NT2/D1 (cell line): ENCODE measurements at regions not wholly inside any gene's neighbourhood (a gene's known extent, or its start where the extent isn't known, plus 50 kb on each side); places are given as distances from the start of the nearest gene placed in this dataset.

Experiments used
- DNase-seq: peaks from one replicate; pipeline ENCODE4 v3.0.0-alpha.2; 2011; ENCODE audit warnings: low read depth, low spot score
- H3K27me3 ChIP-seq: 2 replicates; pipeline ENCODE4 v1.6.0; 2011; ENCODE audit warnings: mild to moderate bottlenecking; ENCODE audit not compliant: insufficient read length, insufficient read depth
- H3K36me3 ChIP-seq: 2 replicates; pipeline ENCODE4 v1.6.1; 2011; ENCODE audit warnings: mild to moderate bottlenecking, low read length, mixed read lengths; ENCODE audit not compliant: insufficient read depth, insufficient read length
- H3K4me1 ChIP-seq: 2 replicates; pipeline ENCODE4 v1.5.1; 2011; ENCODE audit not compliant: insufficient read depth, insufficient read length
- H3K4me3 ChIP-seq: 2 replicates; pipeline ENCODE4 v1.5.1; 2011; ENCODE audit warnings: low read depth; ENCODE audit not compliant: insufficient read length
- H3K9ac ChIP-seq: 2 replicates; pipeline ENCODE4 v1.6.0; 2011; ENCODE audit warnings: low read depth; ENCODE audit not compliant: insufficient read length
- H3K9me3 ChIP-seq: 2 replicates; pipeline ENCODE4 v1.5.1; 2011; ENCODE audit warnings: mild to moderate bottlenecking, low read length; ENCODE audit not compliant: insufficient read depth
- SUZ12 ChIP-seq: IDR thresholded peaks from 2 replicates; pipeline ENCODE4 v1.6.1; 2011; ENCODE audit not compliant: insufficient read length, insufficient read depth; ENCODE audit errors: extremely low read depth
- YY1 ChIP-seq: IDR thresholded peaks from 2 replicates; pipeline ENCODE4 v1.6.1; 2011; ENCODE audit not compliant: insufficient read length, insufficient read depth
- ZNF274 ChIP-seq: IDR thresholded peaks from 2 replicates; pipeline ENCODE4 v1.6.1; 2011; ENCODE audit warnings: mild to moderate bottlenecking, low read depth, low read length

DNA sequence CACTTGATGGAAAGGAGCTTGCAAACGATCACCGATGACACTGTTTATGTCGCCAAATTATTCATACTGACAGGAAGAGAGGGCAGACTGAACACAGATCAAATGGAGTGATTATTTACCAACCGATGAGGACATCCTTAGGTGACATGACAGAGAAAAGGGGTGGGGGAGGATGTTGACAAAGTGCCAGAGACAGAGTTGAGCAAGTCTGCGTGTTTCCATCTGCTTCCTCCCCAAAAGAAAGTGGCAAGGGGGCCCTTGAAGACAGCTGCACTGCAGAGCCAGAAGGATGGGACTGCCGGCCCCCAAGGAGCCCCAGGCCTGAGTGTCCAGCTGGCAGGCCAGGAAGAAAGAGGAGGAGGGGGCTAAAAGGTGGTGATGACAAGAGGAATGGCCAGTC, 191.0 kb upstream of the RPL38 start:
- H3K36me3 ChIP-seq: no peaks in the 10 kb centered on the region
- DNase-seq: no peak
- no peak overlapping the region for H3K4me3 ChIP-seq
- peaks cover 14% of the 10 kb centered on the region for H3K4me1 ChIP-seq
- H3K9me3 ChIP-seq: no peaks in the 10 kb centered on the region
- H3K27me3 ChIP-seq: peaks cover 11% of the 10 kb centered on the region
- TF ChIP-seq SUZ12 (no peak), ZNF274 (no peak), YY1 (no peak)
- H3K9ac ChIP-seq: no peak overlapping the region

DNA sequence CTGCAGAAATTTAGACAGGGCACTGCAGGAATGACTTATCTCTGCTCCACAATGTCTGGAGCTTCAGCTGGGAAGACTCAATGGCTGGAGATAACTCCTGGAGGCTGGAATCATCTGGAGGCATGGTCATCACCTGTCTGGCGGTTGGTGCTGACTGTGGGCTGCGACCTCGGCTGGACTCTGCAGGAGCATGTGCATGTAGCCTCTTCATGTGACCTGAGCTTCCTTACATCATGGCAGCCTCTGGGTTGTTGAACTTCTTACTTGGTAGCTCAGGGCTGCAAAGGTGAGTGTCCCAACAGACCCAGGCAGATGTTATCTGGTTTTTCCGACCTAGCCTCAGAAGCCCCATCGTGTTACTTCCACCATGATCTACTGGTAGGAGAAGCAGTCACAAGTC, 188.2 kb upstream of the RPL38 start:
- TF ChIP-seq ZNF274 (no peak), YY1 (no peak), SUZ12 (no peak)
- Histone ChIP-seq H3K27me3 (peaks cover 11% of the 10 kb centered on the region), H3K9ac (no peak overlapping the region), H3K9me3 (no peaks in the 10 kb centered on the region), H3K4me1 (peaks cover 5% of the 10 kb centered on the region), H3K4me3 (no peak overlapping the region), H3K36me3 (no peaks in the 10 kb centered on the region)
- no peak for DNase-seq

DNA sequence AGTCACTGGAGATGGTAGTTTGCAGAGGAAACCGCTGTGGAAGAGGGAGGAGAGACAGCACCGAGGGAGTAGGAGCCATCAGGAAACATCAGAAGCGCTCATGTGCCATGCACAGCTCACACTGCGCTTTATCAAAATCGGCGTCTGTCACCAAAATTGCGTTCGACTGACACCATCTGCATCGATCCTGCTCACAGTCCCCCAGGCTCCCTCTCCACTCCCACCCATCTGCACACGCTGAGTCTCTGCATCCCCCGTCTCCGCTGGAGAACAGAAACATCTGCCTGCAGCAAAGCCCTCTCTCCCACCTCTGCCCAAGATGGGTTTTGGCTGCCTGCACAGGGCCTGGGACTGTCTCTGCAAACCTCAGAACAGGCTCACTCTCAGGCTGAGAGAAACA, 187.5 kb upstream of the RPL38 start:
- H3K4me3 ChIP-seq: no peak overlapping the region
- no peaks in the 10 kb centered on the region for H3K9me3 ChIP-seq
- peaks cover 11% of the 10 kb centered on the region for H3K27me3 ChIP-seq
- H3K36me3 ChIP-seq: no peaks in the 10 kb centered on the region
- TF ChIP-seq SUZ12 (no peak), ZNF274 (no peak), YY1 (no peak)
- H3K9ac ChIP-seq: no peak overlapping the region
- peaks cover 5% of the 10 kb centered on the region for H3K4me1 ChIP-seq
- DNase-seq: no peak

DNA sequence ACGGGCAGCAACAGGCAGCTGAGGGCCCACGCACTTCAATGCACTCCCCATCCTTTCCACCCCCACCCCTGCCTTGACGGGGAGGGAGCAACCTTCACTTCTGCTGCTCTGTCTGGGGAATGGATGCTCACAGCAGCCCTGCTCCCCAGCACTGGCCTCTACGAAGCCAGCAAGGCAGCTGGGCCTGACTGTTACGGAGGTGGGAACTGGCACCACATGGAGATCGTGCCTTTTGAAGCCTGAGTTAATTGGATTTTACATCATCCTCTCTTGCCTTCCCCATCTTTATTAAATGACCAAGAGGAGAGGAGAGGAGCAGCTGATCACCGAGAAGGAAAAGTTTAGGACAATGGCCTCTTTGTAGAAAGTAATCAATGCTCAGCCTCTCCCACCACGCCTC, 187.0 kb upstream of the RPL38 start:
- peaks cover 11% of the 10 kb centered on the region for H3K27me3 ChIP-seq
- H3K9me3 ChIP-seq: no peaks in the 10 kb centered on the region
- H3K36me3 ChIP-seq: no peaks in the 10 kb centered on the region
- TF ChIP-seq ZNF274 (no peak), YY1 (no peak), SUZ12 (no peak)
- no peak overlapping the region for H3K4me3 ChIP-seq
- H3K4me1 ChIP-seq: peaks cover 5% of the 10 kb centered on the region
- H3K9ac ChIP-seq: no peak overlapping the region
- no peak for DNase-seq

- Histone ChIP-seq H3K4me3 (no peak overlapping the region), H3K9ac (no peak overlapping the region), H3K36me3 (no peaks in the 10 kb centered on the region), H3K4me1 (peaks cover 5% of the 10 kb centered on the region), H3K9me3 (no peaks in the 10 kb centered on the region), H3K27me3 (peaks cover 11% of the 10 kb centered on the region)
- no peak for TF ChIP-seq SUZ12
- no peak for TF ChIP-seq YY1
- TF ChIP-seq ZNF274: no peak
- no peak for DNase-seq
Observed at GRCh38 chr17:74017466-74017865, 186.0 kb upstream of the RPL38 start.

DNA sequence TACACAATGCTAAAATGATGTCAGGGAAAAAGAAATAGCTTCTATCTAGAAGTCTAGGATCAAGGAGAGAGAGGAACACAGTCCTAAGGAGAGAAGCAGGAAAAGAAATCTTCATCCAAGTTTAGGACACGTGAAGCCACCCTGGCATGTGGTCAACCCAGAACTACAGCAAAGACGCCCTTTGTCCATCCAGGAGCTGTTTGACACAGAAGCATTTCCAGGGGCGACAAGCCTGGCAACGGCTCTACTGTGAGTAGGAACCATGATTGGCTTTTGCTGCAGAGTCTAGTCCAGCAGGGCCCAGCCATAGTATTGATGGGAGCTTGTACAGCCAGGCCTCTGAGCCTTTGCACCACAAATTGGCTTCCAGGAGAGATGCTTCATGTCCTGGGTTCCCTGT, 185.4 kb upstream of the RPL38 start:
- TF ChIP-seq SUZ12 (no peak), ZNF274 (no peak), YY1 (no peak)
- peaks cover 5% of the 10 kb centered on the region for H3K4me1 ChIP-seq

DNA sequence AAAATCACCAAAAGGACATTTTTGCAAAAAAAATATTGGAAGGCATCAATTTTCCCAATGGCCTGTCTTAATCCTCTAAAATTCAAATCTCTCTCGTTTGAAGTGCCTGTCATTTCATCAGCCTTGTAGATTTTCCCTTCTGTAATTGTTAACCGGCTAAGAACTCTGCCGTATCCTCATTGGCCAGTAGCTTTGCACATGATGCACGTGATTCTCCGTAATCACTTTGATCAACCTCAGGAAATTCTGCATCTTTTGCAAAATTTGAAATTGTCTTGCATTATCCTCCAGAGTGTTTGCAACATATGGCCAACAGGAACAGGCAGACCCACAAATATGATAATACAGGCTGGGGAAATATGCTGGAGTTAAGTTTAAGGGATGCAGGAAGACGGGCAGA, 184.2 kb upstream of the RPL38 start:
- H3K9me3 ChIP-seq: no peaks in the 10 kb centered on the region
- H3K4me1 ChIP-seq: peaks cover 7% of the 10 kb centered on the region
- H3K9ac ChIP-seq: no peak overlapping the region
- peaks cover 11% of the 10 kb centered on the region for H3K27me3 ChIP-seq
- H3K36me3 ChIP-seq: no peaks in the 10 kb centered on the region
- no peak overlapping the region for H3K4me3 ChIP-seq
- DNase-seq: no peak
- no peak for TF ChIP-seq SUZ12
- no peak for TF ChIP-seq ZNF274
- TF ChIP-seq YY1: no peak

More for the DNA sequence above, 185.4 kb upstream of the RPL38 start:
- H3K27me3 ChIP-seq: peaks cover 11% of the 10 kb centered on the region
- DNase-seq: no peak
- H3K9me3 ChIP-seq: no peaks in the 10 kb centered on the region
- no peaks in the 10 kb centered on the region for H3K36me3 ChIP-seq
- no peak overlapping the region for H3K4me3 ChIP-seq
- H3K9ac ChIP-seq: no peak overlapping the region

DNA sequence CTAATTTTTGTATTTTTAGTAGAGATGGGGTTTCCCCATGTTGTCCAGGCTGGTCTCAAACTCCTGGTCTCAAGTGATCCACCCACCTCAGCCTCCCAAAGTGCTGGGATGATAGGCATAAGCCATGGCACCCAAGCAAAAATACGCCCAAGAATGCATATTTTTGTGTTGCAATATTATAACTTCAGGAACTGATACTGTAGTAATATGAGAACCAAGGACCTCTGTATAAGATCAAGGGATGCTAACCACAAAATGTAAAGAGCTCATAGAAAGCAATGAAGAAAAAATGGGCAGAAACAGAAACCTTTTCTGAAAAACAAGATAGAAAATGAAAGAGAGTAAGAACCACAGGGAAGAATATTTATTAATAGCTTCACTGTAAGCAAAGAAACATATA, 183.6 kb upstream of the RPL38 start:
- peaks cover 10% of the 10 kb centered on the region for H3K4me1 ChIP-seq
- no peak overlapping the region for H3K4me3 ChIP-seq
- TF ChIP-seq SUZ12 (no peak), YY1 (no peak), ZNF274 (no peak)
- H3K9ac ChIP-seq: no peak overlapping the region
- H3K36me3 ChIP-seq: no peaks in the 10 kb centered on the region
- H3K9me3 ChIP-seq: no peaks in the 10 kb centered on the region
- DNase-seq: no peak
- H3K27me3 ChIP-seq: peaks cover 11% of the 10 kb centered on the region
